Keratinocyte (primary cell): ENCODE measurements at regions not wholly inside any gene's neighbourhood (a gene's known extent, or its start where the extent isn't known, plus 50 kb on each side); places are given as distances from the start of the nearest gene placed in this dataset.

ENCODE experiments used
- DNase-seq: peaks from one replicate; pipeline ENCODE4 v3.0.0-alpha.2; 2011; ENCODE audit warnings: low read depth, missing footprints, low spot score
- FAIRE-seq: peaks from 2 replicates; lab custom pipeline; 2011; peaks lifted over from hg19 to GRCh38; lab: Jason Lieb, UNC
- H2AFZ ChIP-seq: 2 replicates; pipeline ENCODE4 v1.6.0; 2012; ENCODE audit warnings: low read length, control low read depth, inconsistent platforms; ENCODE audit not compliant: control insufficient read depth
- H3K27ac ChIP-seq: 2 replicates; pipeline ENCODE4 v1.5.1; 2011; ENCODE audit warnings: low read length; ENCODE audit not compliant: control insufficient read depth, insufficient read depth
- H3K27me3 ChIP-seq: 3 replicates; pipeline ENCODE4 v1.6.0; 2011; ENCODE audit warnings: low read length; ENCODE audit not compliant: control insufficient read depth, insufficient read depth; ENCODE audit errors: extremely low read depth
- H3K36me3 ChIP-seq, 2 experiments: 2 replicates in 1 of 2; 3 replicates in 1 of 2; pipeline ENCODE4 v1.5.1; 2011; ENCODE audit warnings: low read length in 2 of 2, mild to moderate bottlenecking in 1 of 2; ENCODE audit not compliant: control insufficient read depth in 2 of 2, insufficient read depth in 2 of 2; ENCODE audit errors: extremely low read depth in 1 of 2
- H3K4me1 ChIP-seq: 3 replicates; pipeline ENCODE4 v1.5.1; 2011; ENCODE audit warnings: low read length; ENCODE audit not compliant: control insufficient read depth, insufficient read depth; ENCODE audit errors: extremely low read depth
- H3K4me2 ChIP-seq: 3 replicates; pipeline ENCODE4 v1.6.0; 2011; ENCODE audit warnings: low read depth, low read length; ENCODE audit not compliant: control insufficient read depth, insufficient read depth; ENCODE audit errors: extremely low read depth
- H3K4me3 ChIP-seq, 3 experiments: fragments of 200-600 bp in 1 of 3; sonication (generic) in 1 of 3; 2 replicates in 2 of 3; 3 replicates in 1 of 3; pipeline ENCODE4 v1.5.1; 2011 to 2016; ENCODE audit warnings: low read length in 3 of 3, mild to moderate bottlenecking in 3 of 3, control low read depth in 2 of 3, inconsistent platforms in 1 of 3, low read depth in 1 of 3, mixed read lengths in 1 of 3, mixed run types in 1 of 3, moderate library complexity in 1 of 3; ENCODE audit not compliant: control insufficient read depth in 2 of 3, insufficient read depth in 2 of 3; ENCODE audit errors: extremely low read depth in 1 of 3
- H3K79me2 ChIP-seq: 2 replicates; pipeline ENCODE4 v1.6.0; 2012; ENCODE audit warnings: low read length; ENCODE audit not compliant: control insufficient read depth, insufficient read depth
- H3K9ac ChIP-seq: 3 replicates; pipeline ENCODE4 v1.6.0; 2011; ENCODE audit warnings: low read length; ENCODE audit not compliant: control insufficient read depth, insufficient read depth; ENCODE audit errors: extremely low read depth
- H3K9me1 ChIP-seq: 3 replicates; pipeline ENCODE4 v1.6.0; 2011; ENCODE audit warnings: low read length; ENCODE audit not compliant: control insufficient read depth, insufficient read depth; ENCODE audit errors: extremely low read depth
- H3K9me3 ChIP-seq: 2 replicates; pipeline ENCODE4 v1.5.1; 2012; ENCODE audit warnings: low read depth, low read length; ENCODE audit not compliant: control insufficient read depth
- H4K20me1 ChIP-seq: 3 replicates; pipeline ENCODE4 v1.6.0; 2011; ENCODE audit warnings: low read length; ENCODE audit not compliant: control insufficient read depth, insufficient read depth; ENCODE audit errors: extremely low read depth
- CTCF ChIP-seq, 3 experiments: IDR thresholded peaks in 1 of 3; conservative IDR thresholded peaks in 1 of 3; optimal IDR thresholded peaks in 1 of 3; 2 replicates in 2 of 3; 3 replicates in 1 of 3; pipeline versions ENCODE3 to v1.5.1; 2011; ENCODE audit warnings: low read length in 3 of 3, mild to moderate bottlenecking in 3 of 3, moderate library complexity in 2 of 3, control low read depth in 1 of 3, inconsistent platforms in 1 of 3; ENCODE audit not compliant: insufficient read depth in 2 of 3; ENCODE audit errors: extremely low read depth in 1 of 3
- EZH2 ChIP-seq: IDR thresholded peaks from one replicate; pipeline ENCODE4 v1.6.1; 2012; ENCODE audit warnings: inconsistent platforms, mild to moderate bottlenecking, low read length, moderate library complexity
- dilution Hi-C: fragments of 300-500 bp; cut with MboI; formaldehyde crosslinking; loops from one replicate; pipeline ENCODE4 v1.7.0; 2020; ENCODE audit warnings: low sequenced_read_pairs; ENCODE audit not compliant: extremely low pct_ligation_motif_present

- H3K36me3 ChIP-seq: no peaks in the 10 kb centered on the region
- no peaks in the 10 kb centered on the region for H4K20me1 ChIP-seq
- H3K27ac ChIP-seq: no peak overlapping the region
- DNase-seq: no peak
- H3K9me3 ChIP-seq: no peaks in the 10 kb centered on the region
- dilution Hi-C loops: no loop called here
- no peak for FAIRE-seq
- H3K79me2 ChIP-seq: no peaks in the 10 kb centered on the region
- no peak overlapping the region for H3K4me3 ChIP-seq
- TF ChIP-seq EZH2 (no peak), CTCF (optimal IDR thresholded peaks at IDR 0.05 in 1 of 3, IDR thresholded peaks at IDR 0.05 in 1 of 3, conservative IDR thresholded peaks at IDR 0.05 in 1 of 3; ENCODE audit: extremely low read depth in 1 of 3, insufficient read depth in 2 of 3, low read length in 3 of 3) (no peak)
- H3K4me2 ChIP-seq: no peak overlapping the region
- no peaks in the 10 kb centered on the region for H3K27me3 ChIP-seq
- H3K9me1 ChIP-seq: no peaks in the 10 kb centered on the region
- H2AFZ ChIP-seq: no peak overlapping the region
- no peaks in the 10 kb centered on the region for H3K4me1 ChIP-seq
- H3K9ac ChIP-seq: no peak overlapping the region
Observed at GRCh38 chr17:20922128-20922670, 120.6 kb downstream of the USP22 start.

- no peaks in the 10 kb centered on the region for H4K20me1 ChIP-seq
- no peaks in the 10 kb centered on the region for H3K36me3 ChIP-seq
- no peak overlapping the region for H3K27ac ChIP-seq
- no peak overlapping the region for H2AFZ ChIP-seq
- no peak overlapping the region for H3K4me3 ChIP-seq
- H3K9me3 ChIP-seq: no peaks in the 10 kb centered on the region
- H3K27me3 ChIP-seq: no peaks in the 10 kb centered on the region
- H3K79me2 ChIP-seq: no peaks in the 10 kb centered on the region
- no peak overlapping the region for H3K4me2 ChIP-seq
- no peak overlapping the region for H3K9ac ChIP-seq
- no peaks in the 10 kb centered on the region for H3K9me1 ChIP-seq
- dilution Hi-C loops: no loop called here
- no peak for DNase-seq
- no peak for TF ChIP-seq EZH2
- TF ChIP-seq CTCF (optimal IDR thresholded peaks at IDR 0.05 in 1 of 3, IDR thresholded peaks at IDR 0.05 in 1 of 3, conservative IDR thresholded peaks at IDR 0.05 in 1 of 3; ENCODE audit: extremely low read depth in 1 of 3, insufficient read depth in 2 of 3, low read length in 3 of 3): no peak
- H3K4me1 ChIP-seq: no peaks in the 10 kb centered on the region
- peak; percentile 36 for FAIRE-seq
Observed at GRCh38 chr17:20924306-20924705, 118.5 kb downstream of the USP22 start.
